ENCODE measurements at regions not wholly inside any gene's neighbourhood (a gene's known extent, or its start where the extent isn't known, plus 50 kb on each side); places are given as distances from the start of the nearest gene placed in this dataset.

DNA sequence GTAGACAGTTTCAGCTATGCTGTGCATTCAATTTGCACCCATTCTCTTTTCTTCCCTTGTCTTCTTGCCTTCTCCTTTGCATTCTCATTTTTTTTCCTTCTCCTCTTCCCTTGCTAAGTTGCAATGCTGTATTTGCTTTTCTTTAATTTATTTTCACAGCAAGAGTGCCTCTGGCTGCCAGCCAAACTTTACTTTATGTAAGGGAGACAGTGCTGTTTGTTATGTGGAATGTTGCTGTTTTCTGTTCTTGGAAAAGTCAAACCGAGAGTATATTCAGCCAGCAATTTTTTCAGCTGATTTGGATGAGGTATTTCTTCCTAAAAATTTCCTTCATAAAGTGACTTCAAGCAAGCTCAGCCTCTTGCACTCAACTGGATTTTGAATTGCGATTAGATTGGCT is 1293.4 kb downstream of the ARAP2 start:
- no peak for TF ChIP-seq EZH2 (IDR thresholded peaks at IDR 0.05; ENCODE audit: insufficient read depth, poor library complexity, severe bottlenecking)
- no peak for TF ChIP-seq EZH2phosphoT487 (IDR thresholded peaks at IDR 0.05; ENCODE audit: insufficient read depth, low read depth)
